GM13977 (cell line): ENCODE measurements at regions not wholly inside any gene's neighbourhood (a gene's known extent, or its start where the extent isn't known, plus 50 kb on each side); places are given as distances from the start of the nearest gene placed in this dataset.

Experiments used
- DNase-seq: peaks from one replicate; pipeline ENCODE4 v3.0.0; 2012; ENCODE audit warnings: low spot score
- CTCF ChIP-seq: IDR thresholded peaks from 2 replicates; pipeline ENCODE4 v1.5.1; 2012; ENCODE audit warnings: mild to moderate bottlenecking, control low read depth; ENCODE audit not compliant: insufficient read depth; ENCODE audit errors: extremely low read depth, missing control alignments
- in situ Hi-C: fragments of 300-500 bp; cut with MboI; formaldehyde crosslinking; loops from one replicate; pipeline ENCODE4 v1.12.0; 2022; ENCODE audit warnings: low sequenced_read_pairs, low pct_unique_long_range_greater_than_20kb, mixed read lengths, inconsistent platforms; ENCODE audit not compliant: unreplicated experiment

GRCh38 chr2:217463402-217464075 is 539.3 kb downstream of the TNS1 start:
- in situ Hi-C loops: no loop called here
- no peak for DNase-seq
- no peak for TF ChIP-seq CTCF

- in situ Hi-C loops: no loop called here
- no peak for DNase-seq
- TF ChIP-seq CTCF: no peak
These were observed 540.7 kb downstream of the TNS1 start for GRCh38 chr2:217462121-217462520.

- no peak for TF ChIP-seq CTCF
- in situ Hi-C loops: no loop called here
- no peak for DNase-seq
These were observed 541.1 kb downstream of the TNS1 start for GRCh38 chr2:217461674-217462073.

GRCh38 chr2:217459680-217460405 is 543.0 kb downstream of the TNS1 start:
- no peak for DNase-seq
- in situ Hi-C loops: no loop called here
- no peak for TF ChIP-seq CTCF

- in situ Hi-C loops: no loop called here
- no peak for DNase-seq
- no peak for TF ChIP-seq CTCF
These were observed 543.8 kb downstream of the TNS1 start for GRCh38 chr2:217459016-217459415.

GRCh38 chr2:217456016-217456415 is 546.8 kb downstream of the TNS1 start:
- no peak for DNase-seq
- TF ChIP-seq CTCF: no peak
- in situ Hi-C loops: no loop called here
